Colonic mucosa (tissue), 4 donors: ENCODE measurements at regions not wholly inside any gene's neighbourhood (a gene's known extent, or its start where the extent isn't known, plus 50 kb on each side); places are given as distances from the start of the nearest gene placed in this dataset.

ENCODE experiments used
- DNase-seq: peaks from one replicate; pipeline ENCODE4 v3.0.0-alpha.2; 2020
- H3K27ac ChIP-seq: fragments of 200-600 bp; one replicate; pipeline ENCODE4 v1.8.0; 2021
- H3K27me3 ChIP-seq: fragments of 200-600 bp; one replicate; pipeline ENCODE4 v1.8.0; 2021
- H3K36me3 ChIP-seq: fragments of 200-600 bp; one replicate; pipeline ENCODE4 v1.8.0; 2021
- H3K4me1 ChIP-seq: fragments of 200-600 bp; one replicate; pipeline ENCODE4 v1.8.0; 2021; ENCODE audit warnings: mild to moderate bottlenecking
- H3K4me3 ChIP-seq: fragments of 200-600 bp; one replicate; pipeline ENCODE4 v1.8.0; 2021
- H3K9ac ChIP-seq, 2 donors: one replicate each; pipeline ENCODE4 v1.7.0; 2013; ENCODE audit warnings: control low read depth in 2 of 2, low read depth in 2 of 2, low read length in 2 of 2
- H3K9me3 ChIP-seq: fragments of 200-600 bp; one replicate; pipeline ENCODE4 v1.8.0; 2021
- intact Hi-C: fragments of 100-400 bp; cut with DNase I; formaldehyde crosslinking; loops from one replicate; pipeline ENCODE4 v1.14.1; 2022
- TF ChIP-seq, protein P1 (sequence below): fragments of 200-600 bp; IDR thresholded peaks from one replicate; pipeline ENCODE4 v1.8.0; 2022; ENCODE audit warnings: antibody characterized with exemption, mild to moderate bottlenecking
- donor health status: healthy.
- donor health status: DM: no; HTN: no; CAD: no.
- donor health status: DM: no; HTN: no; CAD: no.

DNA sequence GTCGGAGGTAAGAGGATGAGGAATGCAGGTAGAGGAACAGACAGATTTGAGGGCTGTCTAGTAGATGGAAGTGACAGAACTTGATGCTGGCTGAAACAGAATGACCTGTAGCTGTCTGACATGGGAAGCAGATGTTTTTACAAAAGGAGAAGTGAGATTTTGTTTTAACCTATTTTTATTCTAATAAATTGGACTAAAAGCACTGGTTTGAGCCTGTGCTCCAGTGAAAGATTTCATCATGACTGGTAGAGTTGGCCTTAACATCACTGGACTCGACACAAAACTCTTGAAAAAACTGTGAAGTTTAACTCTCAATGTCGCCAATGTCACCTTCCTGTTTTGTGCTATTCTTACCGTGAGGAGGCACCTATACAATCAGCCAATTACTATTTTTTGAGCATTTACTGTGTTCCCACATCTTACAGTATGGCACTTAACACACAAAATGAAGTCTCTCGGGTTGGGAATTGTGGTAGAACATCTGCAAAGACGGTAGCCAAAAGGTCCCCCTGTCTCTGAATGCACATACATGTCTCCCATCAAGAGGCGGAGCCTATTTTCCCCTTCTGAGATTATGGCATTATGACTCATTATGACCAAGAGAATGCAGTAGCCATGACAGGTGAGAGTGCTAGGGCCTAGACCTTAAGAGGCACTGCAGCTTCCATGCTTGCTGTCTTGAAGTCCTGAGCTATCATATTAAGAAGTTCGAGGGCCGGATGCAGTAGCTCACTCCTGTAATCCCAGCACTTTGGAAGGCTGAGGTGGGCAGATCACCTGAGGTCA, 93.2 kb downstream of the FOXF2 start:
- Histone ChIP-seq H3K4me1 (no peaks in the 10 kb centered on the region), H3K27me3 (no peaks in the 10 kb centered on the region), H3K9ac (no peak overlapping the region), H3K36me3 (no peaks in the 10 kb centered on the region), H3K4me3 (no peak overlapping the region), H3K9me3 (no peaks in the 10 kb centered on the region), H3K27ac (no peak overlapping the region)
- intact Hi-C loops = no loop called here
- TF ChIP-seq, protein P1, sequence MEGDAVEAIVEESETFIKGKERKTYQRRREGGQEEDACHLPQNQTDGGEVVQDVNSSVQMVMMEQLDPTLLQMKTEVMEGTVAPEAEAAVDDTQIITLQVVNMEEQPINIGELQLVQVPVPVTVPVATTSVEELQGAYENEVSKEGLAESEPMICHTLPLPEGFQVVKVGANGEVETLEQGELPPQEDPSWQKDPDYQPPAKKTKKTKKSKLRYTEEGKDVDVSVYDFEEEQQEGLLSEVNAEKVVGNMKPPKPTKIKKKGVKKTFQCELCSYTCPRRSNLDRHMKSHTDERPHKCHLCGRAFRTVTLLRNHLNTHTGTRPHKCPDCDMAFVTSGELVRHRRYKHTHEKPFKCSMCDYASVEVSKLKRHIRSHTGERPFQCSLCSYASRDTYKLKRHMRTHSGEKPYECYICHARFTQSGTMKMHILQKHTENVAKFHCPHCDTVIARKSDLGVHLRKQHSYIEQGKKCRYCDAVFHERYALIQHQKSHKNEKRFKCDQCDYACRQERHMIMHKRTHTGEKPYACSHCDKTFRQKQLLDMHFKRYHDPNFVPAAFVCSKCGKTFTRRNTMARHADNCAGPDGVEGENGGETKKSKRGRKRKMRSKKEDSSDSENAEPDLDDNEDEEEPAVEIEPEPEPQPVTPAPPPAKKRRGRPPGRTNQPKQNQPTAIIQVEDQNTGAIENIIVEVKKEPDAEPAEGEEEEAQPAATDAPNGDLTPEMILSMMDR = no peak
- DNase-seq = no peak

DNA sequence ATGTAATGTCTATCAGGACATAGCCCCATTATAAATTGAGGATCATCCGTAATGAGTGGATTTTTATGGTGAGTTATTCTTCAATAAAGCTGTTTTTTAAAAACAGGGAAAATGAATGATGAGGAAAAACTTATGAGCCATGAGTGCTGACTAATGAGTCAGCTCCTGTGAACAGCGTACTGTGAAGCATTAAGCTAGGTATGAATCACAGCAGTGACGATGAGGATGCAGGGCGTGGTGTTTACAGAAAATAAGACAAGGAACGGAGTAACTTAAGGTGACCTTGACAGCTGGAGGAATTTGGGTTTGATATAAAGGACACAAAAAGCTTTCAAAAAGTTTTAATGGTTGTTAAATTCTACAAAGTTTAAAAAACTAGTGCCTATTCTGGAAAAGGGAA, 96.3 kb downstream of the FOXF2 start:
- TF ChIP-seq, protein P1 = no peak
- intact Hi-C loops = no loop called here
- no peaks in the 10 kb centered on the region for H3K36me3 ChIP-seq
- no peak overlapping the region for H3K27ac ChIP-seq
- no peak for DNase-seq
- no peak overlapping the region for H3K4me3 ChIP-seq
- H3K9me3 ChIP-seq = no peaks in the 10 kb centered on the region
- H3K9ac ChIP-seq = no peak overlapping the region
- H3K4me1 ChIP-seq = no peaks in the 10 kb centered on the region
- H3K27me3 ChIP-seq = no peaks in the 10 kb centered on the region

- TF ChIP-seq, protein P1 = no peak
- intact Hi-C loops = no loop called here
- no peak overlapping the region for H3K27ac ChIP-seq
- no peaks in the 10 kb centered on the region for H3K4me1 ChIP-seq
- H3K9me3 ChIP-seq = no peaks in the 10 kb centered on the region
- H3K27me3 ChIP-seq = no peaks in the 10 kb centered on the region
- H3K4me3 ChIP-seq = no peak overlapping the region
- DNase-seq = no peak
- no peaks in the 10 kb centered on the region for H3K36me3 ChIP-seq
- H3K9ac ChIP-seq = no peak overlapping the region
Measured at GRCh38 chr6:1486387-1486786, 97.0 kb downstream of the FOXF2 start.

DNA sequence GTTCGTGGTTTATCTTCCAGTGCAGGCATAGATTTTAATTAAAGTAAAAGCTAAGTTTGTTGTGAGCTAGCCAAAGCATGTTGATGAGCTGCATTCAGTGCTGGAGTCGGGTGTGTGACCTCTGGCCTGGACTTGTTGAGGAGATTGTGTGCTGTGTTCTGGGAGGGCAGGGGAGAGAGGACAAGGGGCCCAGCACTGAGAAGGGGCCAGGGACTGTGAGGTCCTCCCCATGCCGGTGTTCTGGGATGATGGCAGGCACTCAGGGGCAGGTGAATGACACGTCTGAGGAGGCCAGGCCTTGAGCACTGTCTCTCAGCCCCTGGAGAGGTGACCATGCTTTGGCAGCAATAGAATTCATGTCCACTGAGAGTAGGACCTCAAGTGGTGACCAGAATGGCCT, 97.9 kb downstream of the FOXF2 start:
- H3K36me3 ChIP-seq = no peaks in the 10 kb centered on the region
- no peak overlapping the region for H3K27ac ChIP-seq
- H3K9ac ChIP-seq = no peak overlapping the region
- intact Hi-C loops = no loop called here
- DNase-seq = no peak
- H3K4me3 ChIP-seq = no peak overlapping the region
- no peaks in the 10 kb centered on the region for H3K27me3 ChIP-seq
- TF ChIP-seq, protein P1 = no peak
- H3K9me3 ChIP-seq = no peaks in the 10 kb centered on the region
- H3K4me1 ChIP-seq = no peaks in the 10 kb centered on the region

- TF ChIP-seq, protein P1 = no peak
- Histone ChIP-seq H3K4me3 (no peak overlapping the region), H3K36me3 (no peaks in the 10 kb centered on the region), H3K27ac (no peak overlapping the region), H3K4me1 (no peaks in the 10 kb centered on the region), H3K9me3 (no peaks in the 10 kb centered on the region), H3K27me3 (no peaks in the 10 kb centered on the region), H3K9ac (no peak overlapping the region)
- intact Hi-C loops = no loop called here
- DNase-seq = no peak
Measured at GRCh38 chr6:1491025-1491424, 101.6 kb downstream of the FOXF2 start.
